CD4-positive, alpha-beta T cell treated with Interleukin-1 beta for 1 hour (primary cell): ENCODE measurements at regions not wholly inside any gene's neighbourhood (a gene's known extent, or its start where the extent isn't known, plus 50 kb on each side); places are given as distances from the start of the nearest gene placed in this dataset.
"Not testable (repeated sequence)": the region's sequence is repeated elsewhere in the genome, so short reads cannot be mapped to it uniquely, and the experiment has no call there.

ENCODE experiments used
- DNase-seq, 2 donors: peaks; one replicate each; pipeline ENCODE4 v3.0.0-alpha.2; 2020 to 2022

DNA sequence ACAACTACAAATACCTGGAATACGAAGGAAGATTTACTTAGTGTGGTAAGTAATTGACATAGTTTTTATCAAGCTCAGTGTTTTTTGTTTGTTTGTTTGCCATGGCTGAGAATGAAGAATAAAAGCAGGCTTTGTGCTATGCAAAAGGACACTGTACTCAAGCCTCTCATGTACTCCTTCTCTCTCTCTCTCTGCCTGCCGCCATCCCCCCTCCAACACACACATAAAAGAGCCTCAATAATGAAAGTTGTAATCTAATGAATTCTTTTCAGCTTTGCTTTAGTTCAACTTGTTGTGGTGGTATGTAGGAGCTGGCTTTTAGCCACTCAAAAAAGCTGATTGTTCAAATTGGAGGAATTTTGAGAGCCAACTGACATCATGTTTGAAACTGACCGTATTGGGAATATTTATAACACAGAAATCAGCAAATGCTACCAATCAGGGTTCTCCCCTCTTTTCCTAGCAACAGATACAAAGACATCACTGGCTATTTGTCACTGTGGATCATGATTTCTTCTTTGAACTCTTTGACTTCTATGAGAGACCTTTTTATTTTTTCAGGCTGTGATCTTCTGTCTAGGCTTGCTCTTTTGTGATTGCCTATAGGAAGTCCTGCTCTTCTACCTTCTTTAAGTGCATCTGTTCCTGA, 1148.8 kb downstream of the RAPGEF2 start:
- DNase-seq = no peak

DNA sequence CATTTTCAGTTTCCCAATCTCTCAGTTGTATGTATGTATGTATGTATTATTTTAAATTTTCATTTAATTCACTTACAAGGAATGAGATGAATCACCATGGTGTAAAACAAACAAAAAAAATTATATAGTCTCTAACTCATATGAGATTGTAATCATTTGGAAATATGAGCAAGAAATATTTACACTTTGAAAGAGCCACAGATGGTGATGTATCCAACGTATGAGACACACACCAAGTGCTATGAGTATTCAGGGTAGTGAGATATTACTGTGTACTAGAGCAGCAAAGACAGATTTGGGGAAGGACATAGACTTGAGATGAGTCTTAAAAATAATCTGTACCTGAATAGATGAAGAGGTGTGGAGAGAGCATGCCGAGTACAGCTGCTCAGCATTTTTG, 1154.4 kb downstream of the RAPGEF2 start:
- no peak for DNase-seq

DNA sequence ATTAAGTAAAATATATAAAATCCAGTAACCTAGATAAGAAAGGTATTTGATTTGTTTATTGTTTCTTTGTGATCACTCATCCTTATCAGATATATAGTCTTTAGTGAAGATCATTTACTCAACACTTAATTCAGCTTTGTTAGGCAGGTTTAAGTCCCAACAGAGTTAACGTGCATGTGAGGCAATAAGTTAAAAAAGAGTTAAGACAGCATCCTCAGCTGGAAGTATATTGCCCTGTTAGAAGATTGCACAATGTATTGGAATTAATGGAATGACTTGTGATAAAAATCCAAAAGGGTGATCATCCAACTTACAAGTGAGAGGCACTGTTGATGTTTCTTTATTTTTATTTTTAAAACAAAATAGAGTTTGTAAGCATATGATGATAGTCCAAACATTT, 1162.1 kb downstream of the RAPGEF2 start:
- DNase-seq = no peak

DNA sequence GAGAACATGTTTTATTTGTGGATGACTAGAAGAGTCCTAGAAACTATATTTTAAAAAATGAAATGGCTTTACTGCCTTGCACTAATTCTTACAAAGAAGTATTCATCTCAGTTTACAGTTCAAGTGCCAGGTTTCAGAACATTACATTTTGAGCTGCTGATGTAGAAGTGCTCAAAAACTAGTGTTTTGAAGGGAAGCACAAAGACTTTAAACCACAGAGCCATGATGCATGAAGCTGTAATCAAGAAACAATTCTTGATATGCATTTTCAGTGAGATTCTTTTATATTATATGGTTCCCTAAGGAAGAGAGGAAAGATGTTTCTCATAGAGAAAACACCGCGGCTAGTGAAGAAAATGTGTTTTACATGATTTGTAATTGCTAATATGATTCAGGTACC, 1163.0 kb downstream of the RAPGEF2 start:
- no peak for DNase-seq

DNA sequence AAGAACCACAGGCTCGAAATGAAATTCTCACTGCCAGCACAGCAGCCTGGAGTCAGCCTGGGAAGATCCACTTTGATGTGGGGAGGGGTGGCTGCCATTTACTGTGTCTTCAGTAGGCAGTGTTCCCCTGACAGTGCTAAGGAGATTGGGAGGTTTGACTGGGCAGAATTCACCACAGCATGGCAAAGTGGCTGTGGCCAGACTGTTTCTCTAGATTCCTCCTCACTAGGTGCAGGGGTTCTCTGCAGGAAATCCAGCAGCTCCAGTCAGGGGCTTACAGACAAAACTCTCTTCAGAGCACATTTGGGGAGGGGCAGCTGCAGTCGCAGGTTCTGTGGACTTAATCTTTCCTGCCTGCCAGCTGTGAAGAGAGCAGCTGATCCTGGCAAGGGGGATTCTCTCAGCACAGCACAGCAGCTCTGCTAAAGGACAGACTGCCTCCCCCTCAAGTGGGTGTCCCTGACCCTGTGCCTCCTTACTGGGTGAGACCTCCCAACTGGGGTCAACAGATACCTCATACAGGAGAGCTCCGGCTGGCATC, 1174.0 kb downstream of the RAPGEF2 start:
- no peak for DNase-seq

DNA sequence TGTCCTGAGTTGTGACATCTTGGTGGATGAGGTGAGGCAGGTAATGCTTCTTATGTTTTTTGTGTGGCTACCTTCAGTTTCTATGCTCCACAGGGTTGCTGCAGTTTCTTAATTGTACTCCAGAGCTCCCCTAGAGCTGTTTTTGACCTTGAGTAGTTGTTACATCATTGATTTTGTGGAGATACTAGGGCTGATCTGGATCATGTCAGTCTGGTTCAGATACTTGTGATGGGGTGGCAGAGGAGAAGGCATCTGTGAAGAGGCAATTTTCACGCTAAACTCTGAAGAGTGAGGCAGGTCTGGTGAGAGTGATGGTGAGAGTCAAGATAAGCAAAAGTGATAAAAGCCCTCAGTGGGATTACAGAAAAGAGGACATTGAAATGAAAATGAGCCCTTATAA, 1180.2 kb downstream of the RAPGEF2 start:
- no peak for DNase-seq

DNA sequence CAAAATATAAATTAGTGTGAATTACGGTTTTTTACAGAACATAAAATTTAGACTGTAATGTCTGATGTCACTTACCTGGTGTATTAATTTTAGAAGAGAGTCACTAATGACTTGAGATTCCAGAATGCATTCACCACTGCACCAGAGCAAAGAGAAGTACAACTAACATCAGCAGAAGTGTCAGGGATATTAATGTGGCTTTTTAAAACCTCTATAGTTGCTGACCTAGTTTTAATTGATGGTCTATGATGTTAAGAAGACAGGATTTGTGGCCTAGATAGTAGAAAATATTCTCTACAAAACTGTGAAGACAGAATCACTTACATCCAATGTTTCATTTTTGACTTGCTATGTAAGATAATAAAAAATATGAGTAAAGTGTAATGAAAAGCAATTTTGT, 1181.6 kb downstream of the RAPGEF2 start:
- no peak for DNase-seq

DNA sequence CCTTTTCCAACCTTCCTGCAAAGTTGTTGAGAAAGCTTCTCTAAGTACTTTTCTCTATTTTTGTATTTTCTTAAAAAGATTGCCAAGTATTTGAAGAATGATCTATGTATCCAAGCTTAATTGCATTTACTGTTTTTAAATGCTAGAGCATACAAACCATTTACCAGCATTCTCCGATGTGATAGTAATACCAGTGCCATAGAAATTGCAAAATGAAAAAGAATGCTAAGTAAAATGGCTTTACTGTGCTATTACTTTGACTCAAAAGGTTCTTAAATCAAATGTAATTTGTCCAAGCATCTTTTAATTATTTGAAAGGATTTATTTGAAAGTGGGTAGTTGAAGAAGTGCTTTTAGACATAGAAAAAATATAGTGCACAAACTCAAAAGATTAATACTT, 1183.2 kb downstream of the RAPGEF2 start:
- DNase-seq = no peak

DNA sequence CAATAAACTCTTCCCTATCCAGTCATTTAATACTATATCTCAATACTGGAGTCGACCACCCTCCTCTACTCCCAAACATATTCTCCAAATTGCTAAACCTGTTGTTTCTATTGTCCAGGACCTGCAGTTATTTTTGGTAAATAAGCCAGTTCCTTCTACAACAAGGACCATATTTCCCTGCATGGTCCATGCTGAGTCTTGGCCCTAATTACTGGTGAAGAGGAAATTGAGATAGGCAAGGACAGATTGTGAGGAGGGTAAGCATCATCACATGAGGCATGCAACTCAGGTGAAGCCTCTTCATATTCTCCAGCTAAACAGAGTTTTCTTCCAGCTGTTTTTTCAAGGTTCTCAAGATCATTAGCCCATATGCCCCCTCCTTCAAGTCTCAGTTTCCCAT, 1193.6 kb downstream of the RAPGEF2 start:
- no peak for DNase-seq

DNA sequence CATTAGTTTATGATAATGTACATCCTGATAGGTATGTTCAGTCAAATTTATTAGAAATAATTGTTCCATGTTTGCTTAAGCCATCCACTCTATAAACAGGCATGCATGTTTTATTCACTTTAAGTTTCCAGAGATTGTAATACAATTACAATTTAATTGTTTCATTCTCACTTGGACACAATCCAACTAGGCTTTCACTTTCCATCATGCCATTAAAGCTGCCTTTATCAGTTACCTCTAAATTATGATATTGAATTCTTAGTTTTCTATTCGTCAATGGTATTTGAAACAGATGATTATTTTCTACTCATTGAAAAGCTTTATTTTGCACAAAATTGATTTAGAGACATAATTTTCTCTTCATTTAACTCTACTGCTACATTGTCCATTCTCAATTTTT, 1196.3 kb downstream of the RAPGEF2 start:
- no peak for DNase-seq

DNA sequence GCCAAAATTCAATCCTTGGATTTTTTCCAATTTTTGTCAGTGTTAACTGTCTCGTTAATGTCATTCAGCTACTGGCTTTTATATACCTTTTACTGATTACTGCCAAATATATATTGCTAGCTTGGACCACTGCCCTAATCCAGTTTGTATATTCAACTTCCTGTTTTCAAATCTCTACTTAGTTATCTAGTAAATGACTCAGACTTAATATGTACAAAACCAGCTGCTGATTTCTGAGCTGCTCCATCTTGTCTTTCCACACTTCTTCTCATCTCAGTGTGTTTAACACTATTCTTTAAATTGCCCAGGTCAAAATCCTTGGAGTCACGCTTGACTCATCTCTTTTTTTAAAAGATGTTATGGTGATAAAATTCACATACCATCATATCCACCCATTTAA, 1196.7 kb downstream of the RAPGEF2 start:
- DNase-seq = no peak

DNA sequence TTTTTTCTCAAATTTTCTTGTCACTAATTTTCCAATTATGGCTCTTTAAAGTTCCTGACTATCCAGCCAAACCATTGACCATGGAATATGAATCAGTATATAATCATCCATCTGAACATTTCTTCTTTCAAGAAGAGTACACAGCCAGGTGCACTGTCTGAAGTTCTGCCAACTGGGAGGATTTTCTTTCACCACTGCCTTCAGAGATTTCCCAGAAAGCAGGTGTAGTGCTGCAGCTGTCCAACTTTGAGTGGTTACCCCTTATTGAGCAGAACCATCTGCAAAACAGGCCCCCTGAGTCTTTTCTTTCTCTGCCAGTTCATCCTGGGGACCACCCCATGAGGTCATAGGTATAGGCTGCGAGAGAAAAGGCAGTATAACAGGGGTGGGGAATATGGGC, 1213.2 kb downstream of the RAPGEF2 start:
- DNase-seq = no peak

DNA sequence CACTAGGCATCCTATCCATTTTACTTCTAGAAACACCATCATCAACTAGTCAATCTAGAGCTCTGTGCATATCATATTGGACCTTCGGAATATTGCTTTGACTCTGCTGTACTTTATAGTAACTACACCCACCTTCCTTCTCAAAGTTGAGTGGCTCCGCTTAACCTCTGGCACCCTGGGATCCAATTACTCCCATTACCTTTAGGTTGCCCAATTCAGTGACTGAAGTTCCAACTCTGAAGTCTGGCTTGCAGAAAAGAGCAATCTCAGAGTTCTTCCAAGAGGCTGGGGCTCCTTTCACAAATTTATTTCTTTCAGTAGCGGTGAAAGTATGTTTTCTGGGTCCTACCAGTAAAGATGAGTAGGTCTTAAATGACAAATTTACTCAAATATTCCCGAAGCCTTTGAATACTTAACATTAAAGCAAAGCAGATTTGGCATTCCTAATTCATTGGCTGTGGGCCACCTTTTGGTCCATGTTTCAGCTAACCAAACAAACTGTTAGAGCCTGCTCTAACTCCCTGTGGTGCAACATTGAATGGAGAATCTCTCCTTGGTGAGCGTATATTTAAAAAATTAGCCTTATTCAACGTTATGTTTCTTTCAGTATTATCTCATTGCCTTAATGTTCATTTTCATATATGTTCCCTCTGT, 1215.8 kb downstream of the RAPGEF2 start:
- no peak for DNase-seq

DNA sequence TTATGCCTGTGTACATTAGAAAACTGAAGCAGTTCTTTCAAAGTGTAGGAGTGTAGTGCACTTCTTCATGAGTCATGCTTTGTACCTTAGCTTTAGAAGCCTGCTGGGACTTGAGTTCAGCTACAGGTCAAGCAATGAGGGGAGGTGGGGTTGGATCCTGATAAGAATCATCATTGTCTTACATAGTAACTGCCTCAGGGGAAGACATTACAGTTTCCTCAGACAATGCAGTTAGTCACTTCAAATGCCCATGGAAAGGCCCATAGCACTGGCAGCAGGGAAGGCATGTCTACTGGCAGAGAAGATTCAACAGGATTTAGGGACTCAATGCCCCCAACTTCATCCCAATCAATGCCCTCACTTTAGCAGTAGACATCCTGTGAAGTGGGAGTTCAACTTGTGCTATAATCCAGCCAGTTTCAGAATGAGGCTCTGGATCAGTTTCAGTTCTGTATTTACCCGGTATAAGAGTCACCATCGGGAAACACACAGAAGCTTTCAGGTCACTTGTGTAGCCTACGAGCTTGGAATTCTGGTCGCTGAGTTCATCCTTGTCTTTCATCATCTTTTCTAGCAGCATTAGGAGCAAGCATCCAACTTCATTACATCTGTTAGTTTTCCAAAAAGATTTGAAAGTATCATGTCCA, 1216.5 kb downstream of the RAPGEF2 start:
- DNase-seq = no peak

DNA sequence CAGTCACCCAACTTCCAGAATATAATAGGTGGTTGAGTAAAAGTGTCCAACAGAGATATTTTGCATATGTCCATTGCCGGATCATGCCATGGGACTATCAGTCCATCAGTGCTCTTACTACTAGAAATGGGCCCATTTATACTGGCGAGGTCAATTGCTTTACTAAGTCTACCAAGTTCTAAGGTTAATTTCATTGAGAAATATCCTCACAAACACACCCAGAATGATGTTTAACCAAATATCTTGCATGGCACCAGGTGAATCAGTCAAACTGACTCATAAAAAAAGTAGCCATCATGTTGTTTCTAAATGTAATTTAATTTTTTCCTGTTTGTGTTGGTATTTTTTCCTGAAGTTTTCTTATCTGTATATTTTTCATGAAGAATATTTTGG, 1217.0 kb downstream of the RAPGEF2 start:
- DNase-seq = no peak

DNA sequence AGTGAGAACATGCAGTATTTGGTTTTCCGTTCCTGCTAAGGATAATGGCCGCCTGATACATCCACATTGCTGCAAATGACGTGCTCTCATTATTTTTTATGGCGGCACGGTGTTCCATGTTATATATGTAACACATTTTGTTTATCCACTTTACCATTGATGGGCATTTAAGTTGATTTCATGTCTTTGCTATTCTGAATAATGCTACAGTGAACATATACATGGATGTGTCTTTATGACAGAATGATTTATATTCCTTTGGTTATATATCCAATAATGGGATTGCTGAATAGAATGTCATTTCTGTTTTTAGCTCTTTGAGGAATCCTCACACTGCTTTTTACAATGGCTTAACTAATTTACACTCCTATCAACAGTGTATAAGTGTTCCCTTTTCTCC, 1223.2 kb downstream of the RAPGEF2 start:
- DNase-seq = no peak

DNA sequence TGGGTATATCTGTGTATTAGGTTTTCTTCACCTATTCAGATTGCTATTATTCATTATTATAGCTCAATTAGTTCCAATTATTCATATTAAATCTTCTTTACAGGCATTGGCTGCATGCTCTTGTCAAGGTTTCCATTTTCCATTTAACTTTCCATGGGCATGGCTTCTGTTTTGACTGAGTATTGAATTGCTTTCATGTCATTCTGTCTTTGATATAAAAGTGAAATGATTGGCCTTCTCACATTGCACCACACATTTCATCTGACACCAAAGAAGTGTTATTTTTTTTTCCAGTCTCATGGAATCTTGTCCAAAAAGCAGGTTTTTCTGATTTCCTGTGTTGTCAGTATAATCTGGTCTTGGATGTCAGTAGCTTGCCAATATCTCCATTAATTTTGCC, 1244.3 kb downstream of the RAPGEF2 start:
- no peak for DNase-seq

DNA sequence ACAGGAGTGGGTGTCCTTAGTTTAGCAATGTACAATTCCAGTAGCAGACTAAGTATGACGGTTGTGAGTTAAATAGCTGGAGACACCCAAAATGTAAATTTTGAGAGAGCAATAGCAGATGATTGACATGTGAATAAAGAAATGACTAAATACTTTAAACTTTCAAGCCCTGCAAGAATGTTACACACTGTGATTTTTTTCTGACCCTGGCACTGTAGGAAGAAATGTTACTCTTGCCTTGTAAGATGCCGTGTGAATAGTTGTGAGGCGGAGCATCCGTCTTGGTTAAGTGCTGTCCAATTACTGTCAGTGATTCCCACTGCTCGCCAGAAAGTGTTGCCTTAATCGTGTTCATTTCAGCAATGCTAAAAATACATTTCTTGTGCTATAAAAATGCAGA, 1248.1 kb downstream of the RAPGEF2 start:
- no peak for DNase-seq

DNA sequence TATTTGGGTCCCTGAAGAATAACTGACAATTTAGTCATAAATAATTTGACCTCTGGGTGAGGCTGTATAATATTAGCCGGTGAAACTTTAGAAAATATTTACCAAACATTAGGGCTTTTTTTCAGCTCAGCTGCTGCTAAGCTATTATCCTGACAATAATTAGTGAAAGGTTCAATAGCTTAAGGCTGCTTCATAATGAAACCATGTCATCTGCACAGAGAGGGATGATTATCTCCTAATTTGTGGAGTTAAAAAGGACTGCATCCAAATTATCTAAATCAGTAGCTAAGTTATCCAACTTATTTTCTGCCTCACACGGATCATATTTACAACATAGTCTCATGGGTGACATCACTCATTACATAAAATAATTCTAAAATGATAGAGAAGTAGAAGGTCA, 1249.8 kb downstream of the RAPGEF2 start:
- DNase-seq = no peak

DNA sequence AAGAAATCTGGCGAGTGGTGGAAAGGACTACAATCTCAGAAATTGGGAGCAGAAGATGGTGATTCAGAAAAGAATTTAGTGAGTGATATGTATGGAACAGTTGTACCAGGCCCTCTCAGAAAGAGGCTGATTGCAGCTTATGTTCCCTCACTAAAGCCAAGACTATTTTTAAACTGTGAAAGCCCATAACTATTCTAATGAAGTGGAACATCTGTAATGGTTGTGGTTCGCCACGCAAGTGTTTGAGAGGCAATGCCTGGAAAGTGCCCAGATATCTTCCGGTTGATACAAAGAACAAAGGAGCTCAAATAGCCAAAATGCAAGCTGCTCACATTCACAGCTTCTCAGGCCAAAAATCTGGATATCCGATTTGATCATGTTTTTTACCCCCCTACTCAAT, 1250.7 kb downstream of the RAPGEF2 start:
- DNase-seq = no peak

DNA sequence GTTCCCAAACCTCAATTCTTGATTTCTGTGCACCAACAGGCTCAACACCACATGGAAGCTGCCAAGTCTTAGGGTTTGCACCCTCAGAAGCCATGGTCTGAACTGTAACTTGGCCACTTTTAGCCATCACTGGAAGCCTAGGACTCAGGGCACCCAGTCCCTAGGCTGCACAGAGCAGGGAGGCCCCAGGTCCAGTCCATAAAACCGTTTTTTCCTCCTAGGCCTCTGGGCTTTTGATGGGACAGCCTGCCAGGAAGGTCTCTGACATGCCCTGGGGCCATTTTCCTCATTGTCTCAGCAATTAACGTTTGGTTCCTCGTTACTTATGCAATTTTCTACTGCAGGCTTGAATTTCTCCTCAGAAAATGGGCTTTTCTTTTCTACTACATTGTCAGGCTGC, 1259.6 kb downstream of the RAPGEF2 start:
- DNase-seq = no peak

DNA sequence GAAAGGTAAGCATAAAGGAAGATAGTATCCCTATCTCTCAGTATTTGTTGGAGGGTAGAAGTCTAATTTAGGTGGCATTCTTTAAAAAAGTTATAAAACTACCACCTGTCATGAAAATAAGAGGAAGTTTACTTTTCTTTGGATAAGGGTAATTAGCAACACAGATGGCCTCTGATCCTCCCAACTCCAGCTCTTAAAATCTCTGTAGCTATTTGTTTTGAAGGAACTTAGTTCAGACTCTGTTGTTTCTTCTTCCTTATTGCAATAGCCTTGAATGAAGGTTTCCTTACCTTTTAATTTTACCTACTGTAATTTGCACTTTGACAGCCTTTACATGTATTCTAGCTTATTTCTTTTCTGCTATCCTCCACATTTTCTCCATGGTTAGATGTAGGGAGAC, 1261.3 kb downstream of the RAPGEF2 start:
- DNase-seq = no peak

DNA sequence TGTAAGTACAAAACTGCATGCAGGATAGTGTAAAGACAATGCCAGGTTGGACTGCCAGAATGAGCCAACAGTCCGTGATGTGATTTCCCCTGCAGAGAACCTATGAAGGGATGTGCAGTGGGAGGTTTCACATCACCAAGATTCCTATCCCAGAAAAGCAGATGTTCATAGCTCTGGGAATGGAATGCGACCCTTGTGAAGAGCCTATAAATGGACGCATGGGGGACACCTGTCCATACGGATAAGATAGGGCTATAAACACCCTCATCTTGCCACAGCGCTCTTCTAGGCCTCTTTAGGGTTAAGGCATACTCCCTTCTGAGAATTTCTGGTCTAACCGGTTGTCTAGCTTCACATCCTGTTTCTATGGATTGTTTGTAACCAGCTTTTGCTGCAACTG, 1261.8 kb downstream of the RAPGEF2 start:
- DNase-seq = not testable (repeated sequence)

DNA sequence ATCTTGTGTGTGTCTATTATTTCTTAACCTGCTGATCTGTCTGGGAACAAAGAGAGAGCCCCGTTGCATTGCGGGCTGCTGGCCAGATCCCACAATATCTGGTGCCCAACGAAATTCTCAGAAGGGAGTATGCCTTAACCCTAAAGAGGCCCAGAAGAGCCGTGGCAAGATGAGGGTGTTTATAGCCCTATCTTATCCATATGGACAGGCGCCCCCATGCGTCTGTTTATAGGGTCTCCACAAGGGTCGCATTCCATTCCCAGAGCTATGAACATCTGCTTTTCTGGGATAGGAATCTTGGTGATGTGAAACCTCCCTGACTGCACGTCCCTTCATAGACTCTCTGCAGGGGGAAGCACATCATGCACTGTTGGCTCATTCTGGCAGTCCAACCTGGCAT, 1262.5 kb downstream of the RAPGEF2 start:
- DNase-seq = not testable (repeated sequence)
